Testis (tissue), 2 donors: ENCODE measurements at regions not wholly inside any gene's neighbourhood (a gene's known extent, or its start where the extent isn't known, plus 50 kb on each side); places are given as distances from the start of the nearest gene placed in this dataset.

Experiments used
- DNase-seq: peaks from one replicate; pipeline ENCODE4 v3.0.0-alpha.2; 2019
- H3K27ac ChIP-seq, 2 donors: fragments of 200-600 bp; sonication (generic); one replicate each; pipeline ENCODE4 v1.5.1; 2019
- H3K27me3 ChIP-seq: fragments of 200-600 bp; sonication (generic); one replicate; pipeline ENCODE4 v1.5.1; 2019
- H3K36me3 ChIP-seq: fragments of 200-600 bp; sonication (generic); one replicate; pipeline ENCODE4 v1.5.1; 2017; ENCODE audit warnings: low read depth; ENCODE audit errors: missing control alignments
- H3K4me1 ChIP-seq: fragments of 200-600 bp; sonication (generic); one replicate; pipeline ENCODE4 v1.5.1; 2019
- H3K4me3 ChIP-seq, 2 donors: fragments of 200-600 bp; sonication (generic); one replicate each; pipeline ENCODE4 v1.5.1; 2017 to 2019
- H3K9me3 ChIP-seq: fragments of 200-600 bp; sonication (generic); one replicate; pipeline ENCODE4 v1.5.1; 2017
- CTCF ChIP-seq, 3 experiments: fragments of 450-650 bp in 2 of 3; fragments of 200-600 bp in 1 of 3; sonication (generic) in 1 of 3; IDR thresholded peaks; one replicate each; pipeline ENCODE4 v1.5.1; 2016 to 2019; ENCODE audit warnings: antibody characterized with exemption in 3 of 3, mild to moderate bottlenecking in 2 of 3, moderate library complexity in 1 of 3
- POLR2A ChIP-seq: fragments of 450-650 bp; IDR thresholded peaks from one replicate; pipeline ENCODE4 v1.6.1; 2017; ENCODE audit warnings: antibody characterized with exemption, mild to moderate bottlenecking, moderate library complexity
- WGBS, 2 donors: methylation state at CpG; one replicate each; pipeline ENCODE4 v1.1.5; 2018; 5-methylcytosine and 5-hydroxymethylcytosine counted together
- intact Hi-C: fragments of 100-400 bp; cut with DNase I; formaldehyde crosslinking; loops from one replicate; pipeline ENCODE4 v1.15.1; 2023; ENCODE audit warnings: low total_unique reads

- Histone ChIP-seq H3K36me3 (no peaks in the 10 kb centered on the region), H3K27ac (no peak overlapping the region), H3K9me3 (no peaks in the 10 kb centered on the region), H3K27me3 (no peaks in the 10 kb centered on the region), H3K4me3 (no peak overlapping the region), H3K4me1 (no peaks in the 10 kb centered on the region)
- intact Hi-C loops: no loop called here
- DNase-seq: no peak
- no peak for TF ChIP-seq CTCF (IDR thresholded peaks at IDR 0.05)
- no peak for TF ChIP-seq POLR2A
- WGBS, 2 donors: 95 to 100% methylated on average over 1 of the region's 1 CpG
These were observed 211.0 kb downstream of the SNX18 start for GRCh38 chr5:54728588-54728915.

- no peaks in the 10 kb centered on the region for H3K9me3 ChIP-seq
- H3K4me3 ChIP-seq: no peak overlapping the region
- H3K36me3 ChIP-seq: no peaks in the 10 kb centered on the region
- no peak for TF ChIP-seq POLR2A
- TF ChIP-seq CTCF (IDR thresholded peaks at IDR 0.05): no peak
- no peaks in the 10 kb centered on the region for H3K27me3 ChIP-seq
- DNase-seq: no peak
- no peaks in the 10 kb centered on the region for H3K4me1 ChIP-seq
- no peak overlapping the region for H3K27ac ChIP-seq
- WGBS, 2 donors: 58 to 61% methylated on average over 2 of the region's 2 CpGs
- intact Hi-C loops: no loop called here
These were observed 210.5 kb downstream of the SNX18 start for GRCh38 chr5:54727874-54728587.

- H3K4me1 ChIP-seq: no peaks in the 10 kb centered on the region
- no peaks in the 10 kb centered on the region for H3K27me3 ChIP-seq
- no peak for TF ChIP-seq CTCF (IDR thresholded peaks at IDR 0.05)
- no peak for TF ChIP-seq POLR2A
- H3K9me3 ChIP-seq: no peaks in the 10 kb centered on the region
- H3K4me3 ChIP-seq: no peak overlapping the region
- WGBS, 2 donors: 48 to 98% methylated on average over 2 of the region's 2 CpGs
- no peaks in the 10 kb centered on the region for H3K36me3 ChIP-seq
- no peak for DNase-seq
- H3K27ac ChIP-seq: no peak overlapping the region
- intact Hi-C loops: no loop called here
These were observed 208.1 kb downstream of the SNX18 start for GRCh38 chr5:54725391-54726280.

- no peaks in the 10 kb centered on the region for H3K9me3 ChIP-seq
- DNase-seq: no peak
- 78 to 83% methylated on average over 6 of the region's 6 CpGs for WGBS, 2 donors
- intact Hi-C loops: no loop called here
- no peaks in the 10 kb centered on the region for H3K27me3 ChIP-seq
- H3K27ac ChIP-seq: no peak overlapping the region
- H3K4me3 ChIP-seq: no peak overlapping the region
- no peaks in the 10 kb centered on the region for H3K4me1 ChIP-seq
- no peak for TF ChIP-seq POLR2A
- no peak for TF ChIP-seq CTCF (IDR thresholded peaks at IDR 0.05)
- no peaks in the 10 kb centered on the region for H3K36me3 ChIP-seq
These were observed 205.4 kb downstream of the SNX18 start for GRCh38 chr5:54722846-54723433.
